CD8-positive, alpha-beta memory T cell (primary cell): ENCODE measurements at regions not wholly inside any gene's neighbourhood (a gene's known extent, or its start where the extent isn't known, plus 50 kb on each side); places are given as distances from the start of the nearest gene placed in this dataset.

Source experiments
- CTCF ChIA-PET: fragments of 350-600 bp; sonication (Branson Sonifier 250); formaldehyde crosslinking; loops from one replicate; lab custom pipeline; 2021; ENCODE audit warnings: antibody characterized with exemption; lab: Charles Lee
- POLR2A ChIA-PET: fragments of 350-600 bp; sonication (Branson Sonifier 250); formaldehyde crosslinking; loops from one replicate; lab custom pipeline; 2021; ENCODE audit warnings: antibody characterized with exemption; lab: Charles Lee
- DNase-seq, 5 donors: peaks; one replicate each; pipeline versions ENCODE4 v3.0.0 to v3.0.0-alpha.2; 2020 to 2022; ENCODE audit warnings: mixed read lengths in 1 of 5
- H3K27ac ChIP-seq: one replicate; pipeline ENCODE4 v1.7.0; 2013; ENCODE audit warnings: low read depth, mild to moderate bottlenecking, low read length, moderate library complexity
- H3K27me3 ChIP-seq: 2 replicates; pipeline ENCODE4 v1.7.0; 2013; ENCODE audit warnings: low read length, mild to moderate bottlenecking; ENCODE audit not compliant: insufficient read depth, poor library complexity, severe bottlenecking
- H3K36me3 ChIP-seq: 2 replicates; pipeline ENCODE4 v1.7.0; 2013; ENCODE audit warnings: mild to moderate bottlenecking, low read length, moderate library complexity; ENCODE audit not compliant: insufficient read depth
- H3K4me1 ChIP-seq: 2 replicates; pipeline ENCODE4 v1.7.0; 2013; ENCODE audit warnings: mild to moderate bottlenecking, low read length, moderate library complexity; ENCODE audit not compliant: insufficient read depth
- H3K4me3 ChIP-seq: 2 replicates; pipeline ENCODE4 v1.7.0; 2013; ENCODE audit warnings: mild to moderate bottlenecking, low read length
- H3K9me3 ChIP-seq: 2 replicates; pipeline ENCODE4 v1.7.0; 2013; ENCODE audit warnings: mild to moderate bottlenecking, low read length
- H3K27ac Mint-ChIP-seq, 8 donors: one replicate each; pipeline ENCODE4 v1.8.0; 2020 to 2021; ENCODE audit warnings: mixed read lengths in 8 of 8, mild to moderate bottlenecking in 6 of 8, inconsistent platforms in 3 of 8, moderate library complexity in 3 of 8
- H3K27me3 Mint-ChIP-seq, 2 donors: one replicate each; pipeline ENCODE4 v1.8.0; 2020 to 2021; ENCODE audit warnings: mixed read lengths in 2 of 2, mild to moderate bottlenecking in 1 of 2, moderate library complexity in 1 of 2
- H3K36me3 Mint-ChIP-seq, 3 donors: one replicate each; pipeline ENCODE4 v1.8.0; 2020 to 2021; ENCODE audit warnings: mixed read lengths in 3 of 3, inconsistent platforms in 1 of 3, mild to moderate bottlenecking in 1 of 3
- H3K4me1 Mint-ChIP-seq, 3 donors: one replicate each; pipeline ENCODE4 v1.8.0; 2020 to 2021; ENCODE audit warnings: mixed read lengths in 3 of 3, inconsistent platforms in 1 of 3, mild to moderate bottlenecking in 1 of 3
- H3K4me3 Mint-ChIP-seq, 7 donors: one replicate each; pipeline ENCODE4 v1.8.0; 2020 to 2021; ENCODE audit warnings: mixed read lengths in 7 of 7, mild to moderate bottlenecking in 6 of 7, moderate library complexity in 4 of 7, inconsistent platforms in 2 of 7
- H3K9me3 Mint-ChIP-seq, 5 donors: one replicate each; pipeline ENCODE4 v1.8.0; 2020 to 2022; ENCODE audit warnings: mixed read lengths in 5 of 5, mild to moderate bottlenecking in 3 of 5, moderate library complexity in 2 of 5, inconsistent platforms in 1 of 5

DNA sequence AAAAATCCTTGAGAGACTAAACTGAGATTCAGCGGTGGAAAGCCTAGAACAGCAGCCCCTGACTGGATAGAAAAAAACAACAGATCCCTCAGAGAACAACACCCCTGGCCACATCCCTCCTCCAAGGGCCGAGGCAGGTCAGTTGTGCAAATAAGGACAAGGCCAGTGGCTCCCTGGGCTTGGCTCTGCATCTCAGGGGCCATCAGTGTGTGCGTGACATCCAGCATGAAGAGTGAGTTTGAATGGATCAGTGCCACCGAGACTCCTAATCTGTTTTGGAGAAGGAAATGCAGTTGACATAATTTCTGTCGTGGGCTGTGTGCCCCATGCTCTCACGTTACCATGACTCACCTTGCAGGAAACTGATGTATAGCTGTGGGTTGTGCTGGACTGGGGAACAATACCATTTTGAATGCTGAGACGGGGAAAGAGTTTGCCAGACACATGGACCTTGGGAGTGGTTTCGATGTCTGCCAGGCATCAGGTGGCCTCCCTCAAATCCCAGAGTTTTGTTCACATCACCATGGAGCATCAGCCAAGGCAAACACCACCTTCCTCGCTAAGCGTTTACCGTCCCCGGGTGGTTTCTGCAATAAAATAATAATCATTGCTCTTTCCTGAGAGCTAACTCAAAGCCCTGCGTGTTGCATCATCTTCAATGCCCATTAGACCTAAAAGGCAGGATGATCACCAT is 153.2 kb upstream of the FZD8 start:
- no peaks in the 10 kb centered on the region for H3K36me3 ChIP-seq
- H3K4me3 ChIP-seq = no peak overlapping the region
- POLR2A ChIA-PET = no interaction called here
- H3K27ac ChIP-seq = no peak overlapping the region
- no peaks in the 10 kb centered on the region for H3K9me3 ChIP-seq
- DNase-seq = no peak
- peaks cover 0 to 2% of the 10 kb centered on the region in 2 donors for H3K27me3 Mint-ChIP-seq
- H3K27ac Mint-ChIP-seq = no peak overlapping the region
- H3K27me3 ChIP-seq = no peaks in the 10 kb centered on the region
- no peaks in the 10 kb centered on the region for H3K36me3 Mint-ChIP-seq
- peaks cover 0 to 4% (median 2%) of the 10 kb centered on the region in 5 donors for H3K9me3 Mint-ChIP-seq
- no peaks in the 10 kb centered on the region for H3K4me1 ChIP-seq
- CTCF ChIA-PET = no interaction called here
- H3K4me1 Mint-ChIP-seq = no peaks in the 10 kb centered on the region
- no peak overlapping the region for H3K4me3 Mint-ChIP-seq

GRCh38 chr10:35794703-35795102 is 152.6 kb upstream of the FZD8 start:
- no peaks in the 10 kb centered on the region for H3K9me3 ChIP-seq
- no peak overlapping the region for H3K27ac ChIP-seq
- no peaks in the 10 kb centered on the region for H3K27me3 ChIP-seq
- Mint-ChIP-seq H3K27me3 (peaks cover 0 to 2% of the 10 kb centered on the region in 2 donors), H3K27ac (no peak overlapping the region), H3K4me3 (no peak overlapping the region), H3K36me3 (no peaks in the 10 kb centered on the region), H3K9me3 (peaks cover 0 to 6% (median 2%) of the 10 kb centered on the region in 5 donors), H3K4me1 (no peaks in the 10 kb centered on the region)
- no peak overlapping the region for H3K4me3 ChIP-seq
- no peaks in the 10 kb centered on the region for H3K4me1 ChIP-seq
- CTCF ChIA-PET = no interaction called here
- POLR2A ChIA-PET = no interaction called here
- no peak for DNase-seq
- H3K36me3 ChIP-seq = no peaks in the 10 kb centered on the region

GRCh38 chr10:35792291-35792690 is 150.2 kb upstream of the FZD8 start:
- ChIA-PET CTCF (no interaction called here), POLR2A (no interaction called here)
- Mint-ChIP-seq H3K4me1 (no peaks in the 10 kb centered on the region), H3K9me3 (peaks cover 0 to 6% (median 4%) of the 10 kb centered on the region in 5 donors), H3K27ac (no peak overlapping the region), H3K4me3 (no peak overlapping the region), H3K36me3 (no peaks in the 10 kb centered on the region), H3K27me3 (peaks cover 0 to 2% of the 10 kb centered on the region in 2 donors)
- Histone ChIP-seq H3K27me3 (no peaks in the 10 kb centered on the region), H3K4me1 (no peaks in the 10 kb centered on the region), H3K36me3 (no peaks in the 10 kb centered on the region), H3K4me3 (no peak overlapping the region), H3K9me3 (no peaks in the 10 kb centered on the region), H3K27ac (no peak overlapping the region)
- no peak for DNase-seq

- H3K4me1 ChIP-seq = no peaks in the 10 kb centered on the region
- no peak for DNase-seq
- Mint-ChIP-seq H3K9me3 (peaks cover under 1 to 13% (median 6%) of the 10 kb centered on the region in 5 donors), H3K4me3 (no peak overlapping the region), H3K27ac (no peak overlapping the region), H3K36me3 (no peaks in the 10 kb centered on the region), H3K4me1 (no peaks in the 10 kb centered on the region), H3K27me3 (peaks cover 0 to under 1% of the 10 kb centered on the region in 2 donors)
- ChIA-PET POLR2A (no interaction called here), CTCF (no interaction called here)
- H3K36me3 ChIP-seq = no peaks in the 10 kb centered on the region
- H3K27me3 ChIP-seq = no peaks in the 10 kb centered on the region
- H3K9me3 ChIP-seq = no peaks in the 10 kb centered on the region
- H3K4me3 ChIP-seq = no peak overlapping the region
- no peak overlapping the region for H3K27ac ChIP-seq
These were observed 147.9 kb upstream of the FZD8 start for GRCh38 chr10:35789996-35790395.

DNA sequence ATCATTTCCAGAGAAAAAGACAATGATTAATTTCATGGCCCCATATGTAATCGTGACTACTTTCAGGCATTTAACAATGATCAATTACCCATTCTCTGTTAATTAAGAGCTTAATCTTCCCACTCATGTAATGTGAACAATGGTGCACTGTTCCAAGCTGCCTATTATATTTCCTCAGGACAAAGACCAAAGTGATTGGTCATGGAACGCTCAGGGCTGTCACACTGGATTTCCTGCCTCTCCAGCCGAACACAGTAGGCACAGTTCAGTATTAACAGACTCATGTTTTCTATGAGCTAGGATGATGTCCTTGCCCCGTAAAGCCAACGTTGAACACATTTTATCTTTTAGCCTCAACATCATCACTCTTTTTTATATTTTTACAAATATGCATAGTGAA is 142.7 kb upstream of the FZD8 start:
- ChIA-PET CTCF (no interaction called here), POLR2A (no interaction called here)

DNA sequence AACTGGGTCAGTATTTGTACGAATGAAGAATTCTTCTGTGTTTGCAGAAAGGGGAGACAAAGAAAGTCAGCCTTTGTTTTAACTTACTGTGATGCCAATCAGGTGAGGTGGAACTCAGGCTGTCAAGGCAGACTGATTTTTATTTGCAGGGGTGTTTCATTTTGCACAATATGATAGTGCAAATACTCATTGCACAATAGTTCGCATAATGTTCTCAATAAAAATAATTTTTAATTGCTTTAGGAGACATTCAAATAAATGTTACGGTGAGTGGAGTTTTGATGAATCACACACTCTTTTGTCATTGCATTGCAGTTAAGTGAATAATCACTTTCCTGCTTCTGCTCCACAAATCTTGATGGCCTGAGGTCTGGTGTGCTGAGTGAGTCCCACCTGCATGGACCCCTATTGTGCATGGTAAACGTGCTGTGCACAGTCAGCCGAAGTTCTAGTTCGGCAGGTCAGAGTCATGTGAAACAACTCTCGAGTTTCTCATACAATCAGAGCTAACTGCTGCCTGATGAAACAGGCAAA is 141.3 kb upstream of the FZD8 start:
- no peaks in the 10 kb centered on the region for H3K4me1 ChIP-seq
- H3K27ac ChIP-seq = no peak overlapping the region
- no peak overlapping the region for H3K27ac Mint-ChIP-seq
- H3K9me3 ChIP-seq = no peaks in the 10 kb centered on the region
- H3K4me3 ChIP-seq = no peak overlapping the region
- H3K9me3 Mint-ChIP-seq = peaks cover 0 to 13% (median 6%) of the 10 kb centered on the region in 5 donors
- CTCF ChIA-PET = no interaction called here
- H3K36me3 Mint-ChIP-seq = no peaks in the 10 kb centered on the region
- POLR2A ChIA-PET = no interaction called here
- H3K27me3 ChIP-seq = no peaks in the 10 kb centered on the region
- H3K4me1 Mint-ChIP-seq = no peaks in the 10 kb centered on the region
- H3K4me3 Mint-ChIP-seq = no peak overlapping the region
- no peaks in the 10 kb centered on the region for H3K36me3 ChIP-seq
- H3K27me3 Mint-ChIP-seq = no peaks in the 10 kb centered on the region
- no peak for DNase-seq

More for the DNA sequence above, 142.7 kb upstream of the FZD8 start:
- no peaks in the 10 kb centered on the region for H3K9me3 ChIP-seq
- no peaks in the 10 kb centered on the region for H3K4me1 Mint-ChIP-seq
- no peak overlapping the region for H3K4me3 Mint-ChIP-seq
- peaks cover 0 to 13% (median 6%) of the 10 kb centered on the region in 5 donors for H3K9me3 Mint-ChIP-seq
- H3K27me3 Mint-ChIP-seq = no peaks in the 10 kb centered on the region
- H3K36me3 ChIP-seq = no peaks in the 10 kb centered on the region
- no peak for DNase-seq
- no peak overlapping the region for H3K27ac Mint-ChIP-seq
- no peaks in the 10 kb centered on the region for H3K27me3 ChIP-seq
- no peak overlapping the region for H3K27ac ChIP-seq
- no peaks in the 10 kb centered on the region for H3K4me1 ChIP-seq
- H3K4me3 ChIP-seq = no peak overlapping the region
- no peaks in the 10 kb centered on the region for H3K36me3 Mint-ChIP-seq

GRCh38 chr10:35781643-35782035 is 139.5 kb upstream of the FZD8 start:
- H3K27me3 Mint-ChIP-seq = no peaks in the 10 kb centered on the region
- no peak overlapping the region for H3K27ac Mint-ChIP-seq
- Histone ChIP-seq H3K36me3 (no peaks in the 10 kb centered on the region), H3K9me3 (no peaks in the 10 kb centered on the region), H3K27me3 (no peaks in the 10 kb centered on the region), H3K27ac (no peak overlapping the region), H3K4me1 (no peaks in the 10 kb centered on the region), H3K4me3 (no peak overlapping the region)
- ChIA-PET CTCF (no interaction called here), POLR2A (no interaction called here)
- no peak overlapping the region for H3K4me3 Mint-ChIP-seq
- H3K36me3 Mint-ChIP-seq = no peaks in the 10 kb centered on the region
- peaks cover 0 to 11% (median 6%) of the 10 kb centered on the region in 5 donors for H3K9me3 Mint-ChIP-seq
- no peaks in the 10 kb centered on the region for H3K4me1 Mint-ChIP-seq
- DNase-seq = no peak

DNA sequence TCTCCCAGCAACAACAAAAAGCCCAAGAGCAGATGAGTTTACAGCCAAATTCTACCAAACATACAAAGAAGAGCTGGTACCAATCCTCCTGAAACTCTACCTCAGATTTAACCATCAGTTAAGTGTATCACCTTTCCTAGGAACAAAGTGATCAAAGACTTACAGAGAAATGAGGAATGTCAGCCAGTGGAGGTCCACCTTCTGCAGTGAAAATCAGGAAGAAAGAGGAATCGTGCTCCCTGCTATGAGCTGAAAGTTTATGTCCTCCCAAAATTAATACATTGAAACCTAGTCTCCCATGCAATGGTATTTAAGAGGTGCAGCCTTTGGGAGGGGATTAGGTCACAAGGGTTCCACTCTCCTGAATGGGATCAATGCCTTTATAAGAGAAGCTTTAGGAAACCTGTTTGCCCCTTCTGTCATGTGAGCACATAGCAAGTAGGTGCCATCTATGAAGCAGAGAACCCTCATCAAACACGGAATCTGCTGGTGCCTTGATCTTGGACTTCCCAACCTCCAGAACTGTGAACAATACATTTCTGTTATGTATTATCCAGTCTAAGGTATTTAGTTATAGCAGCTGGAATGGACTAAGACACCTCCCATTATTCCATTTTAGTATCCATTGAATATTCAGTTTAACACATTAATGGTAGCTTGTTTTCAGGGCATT is 139.0 kb upstream of the FZD8 start:
- no peak overlapping the region for H3K27ac Mint-ChIP-seq
- no peaks in the 10 kb centered on the region for H3K27me3 Mint-ChIP-seq
- H3K4me3 Mint-ChIP-seq = no peak overlapping the region
- ChIA-PET CTCF (no interaction called here), POLR2A (no interaction called here)
- no peaks in the 10 kb centered on the region for H3K4me1 Mint-ChIP-seq
- H3K4me1 ChIP-seq = no peaks in the 10 kb centered on the region
- H3K9me3 Mint-ChIP-seq = peaks cover 0 to 11% (median 6%) of the 10 kb centered on the region in 5 donors
- no peak overlapping the region for H3K4me3 ChIP-seq
- H3K36me3 ChIP-seq = no peaks in the 10 kb centered on the region
- H3K27ac ChIP-seq = no peak overlapping the region
- H3K36me3 Mint-ChIP-seq = no peaks in the 10 kb centered on the region
- DNase-seq = no peak
- H3K27me3 ChIP-seq = no peaks in the 10 kb centered on the region
- no peaks in the 10 kb centered on the region for H3K9me3 ChIP-seq
